OCI-LY1 (cell line): ENCODE measurements at regions not wholly inside any gene's neighbourhood (a gene's known extent, or its start where the extent isn't known, plus 50 kb on each side); places are given as distances from the start of the nearest gene placed in this dataset.
"Not testable (repeated sequence)": the region's sequence is repeated elsewhere in the genome, so short reads cannot be mapped to it uniquely, and the experiment has no call there.

Source experiments
- CTCF ChIP-seq: fragments of 200-600 bp; sonication (generic), shearing (Covaris generic); IDR thresholded peaks from 2 replicates; pipeline ENCODE4 v1.5.1; 2017; ENCODE audit warnings: mild to moderate bottlenecking, antibody characterized with exemption, low read length, moderate library complexity, mixed read lengths
- EZH2 ChIP-seq: fragments of 200-600 bp; sonication (generic), shearing (Covaris generic); IDR thresholded peaks from 2 replicates; pipeline ENCODE4 v1.8.0; 2017; ENCODE audit warnings: borderline replicate concordance, mixed run types, mild to moderate bottlenecking, antibody characterized with exemption, low read length, moderate library complexity, mixed read lengths

- TF ChIP-seq CTCF, EZH2: not testable (repeated sequence)
Observed at GRCh38 chr4:130038540-130038939, 942.6 kb downstream of the C4orf33 start.
